Raji (cell line): ENCODE measurements at regions not wholly inside any gene's neighbourhood (a gene's known extent, or its start where the extent isn't known, plus 50 kb on each side); places are given as distances from the start of the nearest gene placed in this dataset.

Source experiments
- POLR2A ChIP-seq: IDR thresholded peaks from 2 replicates; pipeline ENCODE4 v1.6.1; 2011; ENCODE audit warnings: low read depth, low read length, control low read depth; ENCODE audit not compliant: insufficient read depth

DNA sequence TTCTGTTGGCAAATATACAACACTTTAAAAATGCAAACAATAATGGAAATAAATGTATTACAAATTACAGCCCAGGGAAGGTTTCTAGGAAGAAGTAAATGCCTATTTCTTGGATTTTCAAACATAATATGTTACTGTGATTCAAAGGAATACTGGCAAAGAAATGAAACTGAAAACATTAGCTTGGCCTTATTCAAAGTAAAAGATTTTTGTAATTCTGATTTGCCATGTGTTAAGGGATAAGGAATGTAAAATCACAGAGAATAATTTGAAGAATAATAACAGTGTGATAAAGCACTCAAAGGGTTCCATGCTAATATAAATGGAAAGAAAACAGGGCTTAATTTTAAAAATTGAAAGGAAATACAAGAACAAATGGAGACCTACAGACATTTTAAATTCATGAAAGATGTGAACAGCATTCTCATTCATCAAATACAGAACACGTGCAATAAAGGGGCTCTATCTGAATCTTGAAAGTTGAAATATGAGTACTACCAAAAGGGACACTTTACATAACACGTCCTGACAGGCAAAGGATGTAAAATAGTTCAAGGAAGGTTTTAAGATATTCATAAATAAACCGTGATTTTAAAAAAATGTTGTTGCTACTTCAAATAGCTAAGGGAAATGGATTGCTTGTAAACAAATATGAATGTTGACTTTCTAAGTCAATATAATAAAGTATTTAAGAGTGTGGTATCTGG, 138.1 kb downstream of the RFPL4B start:
- no peak for TF ChIP-seq POLR2A

DNA sequence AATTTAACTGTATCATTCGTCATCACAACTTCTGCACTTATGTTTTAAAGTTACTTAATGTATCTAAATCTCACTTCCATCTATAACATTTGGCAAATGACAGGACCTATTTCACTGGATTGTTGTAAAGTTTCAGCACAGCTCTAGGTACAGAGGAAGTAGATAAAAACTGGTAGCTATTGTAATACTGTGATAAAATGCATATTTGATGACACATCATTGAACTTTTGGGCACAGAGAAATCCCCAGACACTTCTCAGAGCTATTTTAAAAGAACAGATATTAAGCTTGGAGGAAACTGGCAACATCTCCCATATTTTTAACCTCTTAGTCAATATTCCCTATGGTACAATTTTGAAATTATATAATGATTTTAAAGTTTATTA, 138.7 kb downstream of the RFPL4B start:
- no peak for TF ChIP-seq POLR2A

DNA sequence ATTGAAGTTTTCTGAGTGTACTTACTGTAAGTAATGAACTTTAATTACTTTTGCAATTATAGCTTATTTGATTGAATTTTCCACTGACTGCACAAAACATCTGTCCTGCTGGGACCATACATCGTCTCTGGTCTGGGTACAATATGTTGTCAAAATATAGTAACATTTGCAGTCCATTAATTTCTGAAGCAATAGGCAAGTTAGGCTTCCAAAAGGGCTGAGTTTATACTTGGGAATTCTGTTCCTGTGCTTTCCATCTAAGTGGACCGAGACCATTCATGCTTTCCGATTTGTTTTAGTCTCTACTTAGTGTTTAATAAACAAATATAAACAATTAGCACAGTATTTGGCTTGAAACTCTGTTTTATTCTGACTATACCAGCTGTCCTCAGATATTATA, 139.3 kb downstream of the RFPL4B start:
- no peak for TF ChIP-seq POLR2A

DNA sequence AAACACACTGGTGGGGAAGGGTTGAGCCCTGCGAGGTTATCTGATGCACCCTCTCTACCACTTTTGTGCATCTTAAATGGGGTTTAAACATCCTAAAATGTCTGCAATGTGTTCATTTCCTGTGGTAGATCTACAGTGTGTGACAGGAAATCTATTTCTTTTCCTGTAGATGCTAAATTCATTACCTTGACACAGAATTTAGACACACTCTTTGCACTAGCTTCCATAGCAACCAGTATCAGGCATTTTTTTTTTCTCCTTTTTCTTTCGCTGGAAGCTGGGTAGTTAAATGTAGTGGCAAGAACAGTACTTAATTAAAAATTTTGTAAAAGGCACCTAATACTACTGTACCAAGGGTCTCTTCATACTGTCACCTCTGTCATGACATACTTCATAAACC, 141.1 kb downstream of the RFPL4B start:
- TF ChIP-seq POLR2A, result no peak

DNA sequence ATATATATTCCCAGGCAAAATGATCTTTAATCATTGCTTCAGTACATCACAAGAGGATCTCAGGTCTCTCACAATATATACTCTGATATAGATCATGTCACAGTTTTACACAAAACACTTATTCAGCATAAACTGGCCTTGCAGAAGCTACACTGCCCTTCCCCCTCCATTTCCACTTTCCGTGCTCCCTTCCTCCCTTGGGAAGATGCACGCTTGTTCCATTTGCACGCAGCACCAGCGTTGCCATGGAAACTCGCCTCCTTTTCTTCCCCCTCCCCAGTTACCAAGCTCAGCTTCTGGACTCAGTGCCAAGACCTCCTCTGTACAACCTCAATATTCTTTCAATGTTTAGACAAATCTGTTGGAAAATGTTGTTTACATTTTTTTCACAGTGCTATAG, 154.6 kb downstream of the RFPL4B start:
- no peak for TF ChIP-seq POLR2A

DNA sequence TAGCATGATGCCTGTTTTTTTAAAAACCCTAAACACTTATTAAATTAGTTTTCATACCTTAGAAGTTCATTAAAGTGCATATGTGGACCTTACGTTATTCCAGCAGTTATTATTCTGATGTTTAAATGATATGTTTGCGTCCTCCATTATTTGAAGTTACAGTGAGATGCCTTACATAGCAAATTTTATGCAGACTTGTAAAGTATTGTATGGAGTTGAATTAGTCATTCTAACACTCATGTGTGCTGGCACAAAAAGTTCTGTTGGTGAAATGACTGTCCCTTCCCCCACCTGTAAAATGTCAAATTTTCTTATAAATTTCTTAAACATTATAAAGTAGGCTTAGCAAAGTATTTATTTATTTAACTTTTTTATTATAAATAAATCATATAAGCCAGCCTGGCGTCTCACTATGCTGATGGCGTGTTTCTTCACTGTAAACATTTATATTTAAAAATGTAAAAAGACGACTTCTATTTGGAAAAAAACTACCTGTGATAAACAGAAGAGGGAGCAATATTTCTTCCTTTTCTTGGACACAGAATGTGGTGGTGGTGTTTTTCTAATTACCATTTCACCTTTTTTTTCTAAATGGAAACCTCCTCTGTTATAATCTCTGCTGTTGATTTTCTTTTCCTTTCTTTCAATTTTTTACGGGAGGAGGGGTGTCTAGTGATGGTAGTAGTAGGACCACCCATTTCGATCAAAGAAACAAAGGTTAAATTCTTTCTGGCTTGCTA, 155.4 kb downstream of the RFPL4B start:
- no peak for TF ChIP-seq POLR2A

DNA sequence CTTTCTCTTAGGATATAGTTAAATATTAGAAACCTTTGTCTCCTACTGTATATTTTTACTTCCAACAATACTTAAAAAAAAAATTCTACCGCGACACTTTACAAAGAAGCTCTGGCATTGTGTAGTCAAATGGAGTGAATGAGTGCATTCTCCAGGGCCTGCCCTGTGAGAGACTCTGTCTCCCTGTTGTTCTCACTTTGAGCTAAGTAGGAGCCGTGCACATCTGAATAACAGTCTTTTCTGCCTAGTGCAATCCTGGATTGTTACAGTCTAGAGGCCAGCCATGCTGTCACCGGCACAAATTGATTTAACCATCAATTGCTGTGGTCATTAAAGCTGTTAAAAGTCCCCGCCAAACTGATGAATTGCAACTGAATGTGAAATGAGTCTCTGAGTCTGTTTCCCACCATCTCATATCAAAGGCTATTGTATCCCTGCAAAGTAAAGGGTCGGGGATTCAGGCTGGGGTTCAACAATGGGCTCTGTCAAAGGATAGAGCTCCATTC, 156.0 kb downstream of the RFPL4B start:
- no peak for TF ChIP-seq POLR2A

DNA sequence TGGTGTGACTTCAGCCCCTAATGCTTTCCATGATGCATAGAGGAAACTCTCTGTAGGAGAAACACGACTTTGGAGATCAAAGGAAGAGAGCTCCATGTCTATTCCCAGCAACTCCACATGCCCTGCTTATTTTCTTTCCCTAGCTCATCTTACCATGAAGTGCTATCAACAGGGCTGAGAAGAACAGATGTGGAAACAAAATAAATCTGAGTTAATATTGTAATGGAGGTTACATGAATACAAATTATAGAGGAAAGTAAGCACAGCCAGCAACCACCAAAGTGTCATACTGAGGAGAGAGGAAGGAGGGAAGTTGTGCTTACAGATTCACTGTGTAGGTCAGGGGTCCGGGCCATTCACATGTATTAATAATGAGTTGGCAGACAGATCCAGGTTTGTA, 157.5 kb downstream of the RFPL4B start:
- TF ChIP-seq POLR2A, result no peak

DNA sequence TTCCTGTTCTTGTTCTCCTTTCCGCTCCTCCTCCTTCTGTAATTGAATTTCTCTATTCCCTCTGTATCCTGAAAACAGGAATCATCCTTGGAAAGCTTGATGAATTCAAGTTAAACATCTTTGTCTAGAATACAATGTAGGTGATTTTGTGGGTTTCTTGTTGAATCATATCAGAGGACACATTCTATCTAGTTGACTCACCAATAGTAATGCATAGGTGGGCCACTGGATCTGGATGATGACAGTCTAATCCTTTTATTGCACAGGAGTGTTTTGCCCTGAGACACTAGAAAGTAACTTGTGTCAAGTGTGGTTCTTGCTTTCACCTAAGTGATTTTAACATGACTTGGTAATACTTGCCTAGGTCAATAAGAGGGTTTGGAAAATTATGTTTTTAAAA, 164.3 kb downstream of the RFPL4B start:
- TF ChIP-seq POLR2A, result no peak

DNA sequence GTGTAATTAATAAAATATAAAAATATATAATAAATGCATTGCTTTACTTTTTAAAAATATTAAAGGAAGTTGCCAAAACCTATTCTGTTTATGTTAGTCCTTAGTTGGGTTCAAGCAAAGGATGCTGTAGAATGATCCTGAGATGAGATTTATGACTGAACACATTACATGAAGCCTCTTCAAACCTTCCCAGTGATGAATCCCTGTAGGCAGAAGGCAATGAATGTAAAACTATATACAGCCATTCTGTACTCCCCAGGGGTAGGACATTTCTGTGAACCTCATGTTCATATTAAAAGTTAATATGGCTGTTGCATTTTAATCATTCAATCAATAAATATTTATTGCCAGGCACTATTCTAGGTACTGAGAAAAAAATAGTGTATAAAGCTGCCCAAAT, 166.0 kb downstream of the RFPL4B start:
- no peak for TF ChIP-seq POLR2A

DNA sequence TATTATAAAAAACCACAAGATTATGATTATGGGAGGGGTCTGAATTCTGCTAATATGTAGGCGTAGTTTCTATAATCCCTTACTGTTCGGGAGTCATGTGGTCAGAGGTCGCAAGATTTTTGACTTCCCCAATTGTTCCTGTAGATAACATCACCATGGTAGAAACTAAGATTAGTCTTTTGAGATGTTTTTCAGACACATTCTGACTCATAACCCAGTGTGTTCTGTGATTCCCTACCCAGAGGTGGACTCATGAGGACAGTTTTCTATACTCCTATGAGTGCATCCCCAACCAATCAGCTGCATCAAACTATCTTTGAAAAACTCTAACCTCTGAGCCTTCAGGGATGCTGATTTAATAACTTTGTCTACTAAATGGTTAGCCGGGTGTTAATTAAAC, 175.5 kb downstream of the RFPL4B start:
- no peak for TF ChIP-seq POLR2A

DNA sequence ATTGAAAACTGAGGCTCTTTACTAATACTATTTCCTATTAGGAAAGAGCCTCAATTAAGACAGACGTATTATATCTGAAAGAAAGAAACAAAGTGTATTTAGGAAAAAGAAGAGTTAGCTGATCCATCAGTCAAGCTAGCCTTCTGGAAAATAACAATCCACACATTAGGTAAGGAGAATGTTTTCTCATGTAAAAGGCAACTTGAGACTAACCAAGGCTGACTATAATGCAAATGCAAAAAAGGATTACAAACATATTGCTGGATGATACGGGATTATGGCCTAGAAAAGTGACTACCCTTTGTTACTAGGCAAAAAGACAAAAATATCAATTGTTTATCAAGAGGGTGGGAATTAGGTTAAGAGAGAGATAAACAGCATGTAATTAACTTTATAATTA, 176.9 kb downstream of the RFPL4B start:
- TF ChIP-seq POLR2A, result no peak

DNA sequence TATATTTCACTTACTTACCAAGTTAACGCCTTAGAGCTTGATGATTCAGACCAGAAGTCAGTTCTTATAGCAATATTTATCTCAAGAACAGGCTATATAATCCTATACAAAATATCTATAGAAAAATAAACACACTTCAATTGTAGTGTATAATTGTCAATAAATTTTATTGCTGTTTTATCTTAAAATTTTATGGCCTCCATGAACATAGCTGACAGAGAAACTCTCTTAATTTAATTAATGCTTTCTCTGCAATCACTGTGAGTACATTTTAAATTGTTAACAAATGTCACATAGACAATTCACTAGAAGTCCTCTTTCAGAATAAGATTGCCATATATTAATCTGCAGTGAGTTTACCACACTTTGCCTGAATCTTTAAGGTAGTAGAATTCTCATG, 178.6 kb downstream of the RFPL4B start:
- TF ChIP-seq POLR2A, result no peak

DNA sequence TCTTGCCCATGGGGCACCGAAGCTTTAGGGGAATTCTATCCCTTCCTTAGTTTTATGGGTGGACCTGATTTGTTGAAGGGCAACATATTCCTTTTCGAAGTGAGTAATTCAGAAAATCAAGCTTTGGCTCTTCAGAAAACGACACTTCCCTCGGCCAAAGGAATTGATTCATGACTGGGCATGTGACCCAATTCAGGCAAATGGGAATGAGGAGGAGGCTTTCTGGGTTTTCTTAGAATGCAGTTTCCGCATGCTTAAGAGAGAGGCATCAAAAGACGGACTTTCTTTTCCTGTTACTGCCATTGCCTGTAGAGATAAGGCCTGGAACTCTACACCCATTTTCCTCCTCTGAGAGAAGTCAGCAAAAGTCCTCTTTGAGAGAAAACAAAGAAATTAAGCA, 179.5 kb downstream of the RFPL4B start:
- TF ChIP-seq POLR2A, result no peak

DNA sequence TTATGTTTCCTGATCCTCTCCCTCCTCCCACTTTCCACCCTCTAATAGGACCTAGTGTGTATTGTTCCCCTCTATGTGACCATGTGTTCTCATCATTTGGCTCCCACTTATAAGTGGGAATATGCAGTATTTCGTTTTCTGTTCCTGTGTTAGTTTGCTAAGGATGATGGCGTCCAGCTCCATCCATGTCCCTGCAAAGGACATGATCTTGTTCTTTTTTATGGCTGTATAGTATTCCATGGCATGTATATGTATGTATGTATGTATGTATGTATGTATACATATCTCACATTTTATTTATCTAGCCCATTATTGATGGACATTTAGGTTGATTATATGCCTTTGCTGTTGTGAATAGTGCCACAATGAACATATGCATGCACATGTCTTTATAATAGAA, 188.7 kb downstream of the RFPL4B start:
- TF ChIP-seq POLR2A, result no peak

DNA sequence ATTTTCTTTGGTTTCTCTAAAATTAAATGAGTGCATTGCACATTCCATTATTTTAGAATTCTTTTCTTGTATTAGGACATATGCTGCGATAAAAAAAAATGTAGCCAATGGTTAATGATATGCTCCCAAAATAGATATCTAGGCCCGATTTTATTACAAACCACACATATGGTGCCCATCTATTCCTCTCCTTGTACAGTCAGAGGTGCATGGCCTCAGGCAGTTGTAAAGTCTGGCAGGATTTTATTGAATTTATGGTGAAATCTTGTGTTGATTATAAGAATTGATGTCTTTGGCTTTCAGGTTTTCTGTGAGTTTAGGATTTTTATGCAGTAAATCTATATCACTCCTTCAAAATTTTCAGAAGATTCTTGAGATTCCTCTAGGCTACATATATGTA, 192.2 kb downstream of the RFPL4B start:
- TF ChIP-seq POLR2A, result no peak
